BLaER1 treated with 17β-estradiol and CSF1 and Interleukin-3, amounts not matched to agents 10 nM and 100 nM (cell line): ENCODE measurements at regions not wholly inside any gene's neighbourhood (a gene's known extent, or its start where the extent isn't known, plus 50 kb on each side); places are given as distances from the start of the nearest gene placed in this dataset.

Experiments
- H3K27ac ChIP-seq, 11 experiments: shearing (Covaris generic); formaldehyde crosslinking; 2 replicates each; pipeline ENCODE4 v1.8.1; 2022
- H3K27me3 ChIP-seq, 11 experiments: shearing (Covaris generic); formaldehyde crosslinking; 2 replicates each; pipeline ENCODE4 v1.8.1; 2022
- H3K36me3 ChIP-seq, 11 experiments: shearing (Covaris generic); formaldehyde crosslinking; 2 replicates each; pipeline ENCODE4 v1.8.1; 2022
- H3K4me1 ChIP-seq, 10 experiments: shearing (Covaris generic); formaldehyde crosslinking; 2 replicates each; pipeline ENCODE4 v1.8.1; 2022
- H3K4me2 ChIP-seq, 11 experiments: shearing (Covaris generic); formaldehyde crosslinking; 2 replicates each; pipeline ENCODE4 v1.8.1; 2022
- H3K4me3 ChIP-seq, 10 experiments: shearing (Covaris generic); formaldehyde crosslinking; 2 replicates each; pipeline ENCODE4 v1.8.1; 2022
- H3K9ac ChIP-seq, 11 experiments: shearing (Covaris generic); formaldehyde crosslinking; 2 replicates each; pipeline ENCODE4 v1.8.1; 2022
- H3K9me3 ChIP-seq, 11 experiments: shearing (Covaris generic); formaldehyde crosslinking; replicated peaks in 1 of 11; 2 replicates each; pipeline ENCODE4 v1.8.1; 2022
- H4K20me1 ChIP-seq, 11 experiments: shearing (Covaris generic); formaldehyde crosslinking; 2 replicates each; pipeline ENCODE4 v1.8.1; 2022
- Cebpa-rat ChIP-seq, 11 experiments: shearing (Covaris generic); IDR thresholded peaks; 2 replicates each; pipeline ENCODE4 v1.8.1; 2022

DNA sequence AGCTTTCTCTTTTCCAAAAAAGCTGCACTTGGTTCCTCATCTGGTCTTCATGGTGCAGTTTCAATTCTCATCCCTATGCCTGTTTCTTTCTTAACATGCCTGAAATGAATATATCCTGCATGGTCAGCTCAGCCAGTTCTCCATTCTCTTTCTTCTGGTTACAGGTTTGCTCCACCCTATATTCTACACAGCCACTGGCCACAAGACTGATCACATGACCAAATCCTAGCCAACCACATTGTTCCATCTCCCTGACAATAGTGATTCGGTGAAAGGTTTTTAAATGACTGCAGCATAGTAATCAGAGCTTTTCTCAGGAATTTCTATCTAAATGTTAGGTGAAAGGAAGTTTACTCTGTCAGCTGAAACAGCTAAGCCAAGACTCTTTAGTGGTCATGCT is 891.4 kb downstream of the METTL15 start:
- peak overlapping the region in 1 of 10 experiments; percentile 7; a peak in 1 of 20 replicates for H3K4me3 ChIP-seq
- no peaks in the 10 kb centered on the region for H3K27me3 ChIP-seq
- peaks cover 0 to 35% (median 4%) of the 10 kb centered on the region in 10 experiments; a peak in 8 of 20 replicates for H3K4me1 ChIP-seq
- TF ChIP-seq Cebpa-rat (IDR thresholded peaks at IDR 0.05) = no peak
- H3K27ac ChIP-seq = peak overlapping the region in 2 of 11 experiments; percentile 36 to 60; a peak in 3 of 22 replicates
- H3K9ac ChIP-seq = no peak overlapping the region
- peak overlapping the region in 2 of 11 experiments; percentile 51 to 66; a peak in 4 of 22 replicates for H3K4me2 ChIP-seq
- H3K9me3 ChIP-seq = no peaks in the 10 kb centered on the region
- no peaks in the 10 kb centered on the region for H3K36me3 ChIP-seq
- H4K20me1 ChIP-seq = no peaks in the 10 kb centered on the region

- Histone ChIP-seq H3K27ac (no peak overlapping the region), H4K20me1 (no peaks in the 10 kb centered on the region), H3K4me1 (peaks cover 0 to 2% (median 0%) of the 10 kb centered on the region in 10 experiments; a peak in 1 of 20 replicates), H3K9ac (no peak overlapping the region), H3K4me3 (no peak overlapping the region), H3K27me3 (no peaks in the 10 kb centered on the region), H3K36me3 (no peaks in the 10 kb centered on the region), H3K4me2 (no peak overlapping the region), H3K9me3 (no peaks in the 10 kb centered on the region)
- TF ChIP-seq Cebpa-rat (IDR thresholded peaks at IDR 0.05) = no peak
These were observed 884.8 kb downstream of the METTL15 start for GRCh38 chr11:28992996-28993395.

- H3K27ac ChIP-seq = no peak overlapping the region
- H3K4me1 ChIP-seq = no peaks in the 10 kb centered on the region
- H3K4me2 ChIP-seq = no peak overlapping the region
- H3K9ac ChIP-seq = no peak overlapping the region
- H3K36me3 ChIP-seq = no peaks in the 10 kb centered on the region
- no peak overlapping the region for H3K4me3 ChIP-seq
- H3K27me3 ChIP-seq = no peaks in the 10 kb centered on the region
- H4K20me1 ChIP-seq = no peaks in the 10 kb centered on the region
- TF ChIP-seq Cebpa-rat (IDR thresholded peaks at IDR 0.05) = no peak
- no peaks in the 10 kb centered on the region for H3K9me3 ChIP-seq
These were observed 876.0 kb downstream of the METTL15 start for GRCh38 chr11:28984231-28984630.

- no peak overlapping the region for H3K4me2 ChIP-seq
- no peaks in the 10 kb centered on the region for H3K27me3 ChIP-seq
- no peaks in the 10 kb centered on the region for H4K20me1 ChIP-seq
- no peak for TF ChIP-seq Cebpa-rat (IDR thresholded peaks at IDR 0.05)
- H3K27ac ChIP-seq = no peak overlapping the region
- no peaks in the 10 kb centered on the region for H3K9me3 ChIP-seq
- H3K36me3 ChIP-seq = no peaks in the 10 kb centered on the region
- no peak overlapping the region for H3K9ac ChIP-seq
- H3K4me3 ChIP-seq = no peak overlapping the region
- no peaks in the 10 kb centered on the region for H3K4me1 ChIP-seq
These were observed 875.6 kb downstream of the METTL15 start for GRCh38 chr11:28983780-28984179.

GRCh38 chr11:28981381-28981780 is 873.2 kb downstream of the METTL15 start:
- H3K4me3 ChIP-seq = no peak overlapping the region
- no peak overlapping the region for H3K4me2 ChIP-seq
- no peak overlapping the region for H3K27ac ChIP-seq
- no peak for TF ChIP-seq Cebpa-rat (IDR thresholded peaks at IDR 0.05)
- H3K36me3 ChIP-seq = no peaks in the 10 kb centered on the region
- H3K4me1 ChIP-seq = no peaks in the 10 kb centered on the region
- no peaks in the 10 kb centered on the region for H3K27me3 ChIP-seq
- no peaks in the 10 kb centered on the region for H3K9me3 ChIP-seq
- H3K9ac ChIP-seq = no peak overlapping the region
- no peaks in the 10 kb centered on the region for H4K20me1 ChIP-seq

DNA sequence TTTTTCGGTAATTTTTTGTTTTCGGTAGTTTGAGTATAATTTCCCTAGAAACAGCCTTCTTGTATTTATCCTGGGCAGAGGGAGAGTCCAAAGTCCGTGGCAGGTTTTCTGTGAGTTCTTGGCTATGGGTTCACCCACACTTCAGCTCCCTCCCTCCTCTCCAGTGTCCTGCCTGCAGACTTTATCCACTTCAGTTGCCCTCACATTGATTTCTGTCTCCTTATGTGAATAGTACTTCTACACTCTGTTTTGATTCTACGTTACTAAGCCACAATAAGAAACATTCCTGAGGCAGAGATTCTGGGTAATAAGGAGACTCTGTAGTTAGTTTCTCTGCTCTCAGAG is 868.6 kb downstream of the METTL15 start:
- no peak for TF ChIP-seq Cebpa-rat (IDR thresholded peaks at IDR 0.05)
- H3K4me1 ChIP-seq = no peaks in the 10 kb centered on the region
- H3K9me3 ChIP-seq = no peaks in the 10 kb centered on the region
- H3K4me2 ChIP-seq = no peak overlapping the region
- no peaks in the 10 kb centered on the region for H3K36me3 ChIP-seq
- H4K20me1 ChIP-seq = no peaks in the 10 kb centered on the region
- no peak overlapping the region for H3K4me3 ChIP-seq
- no peak overlapping the region for H3K9ac ChIP-seq
- H3K27ac ChIP-seq = no peak overlapping the region
- no peaks in the 10 kb centered on the region for H3K27me3 ChIP-seq

DNA sequence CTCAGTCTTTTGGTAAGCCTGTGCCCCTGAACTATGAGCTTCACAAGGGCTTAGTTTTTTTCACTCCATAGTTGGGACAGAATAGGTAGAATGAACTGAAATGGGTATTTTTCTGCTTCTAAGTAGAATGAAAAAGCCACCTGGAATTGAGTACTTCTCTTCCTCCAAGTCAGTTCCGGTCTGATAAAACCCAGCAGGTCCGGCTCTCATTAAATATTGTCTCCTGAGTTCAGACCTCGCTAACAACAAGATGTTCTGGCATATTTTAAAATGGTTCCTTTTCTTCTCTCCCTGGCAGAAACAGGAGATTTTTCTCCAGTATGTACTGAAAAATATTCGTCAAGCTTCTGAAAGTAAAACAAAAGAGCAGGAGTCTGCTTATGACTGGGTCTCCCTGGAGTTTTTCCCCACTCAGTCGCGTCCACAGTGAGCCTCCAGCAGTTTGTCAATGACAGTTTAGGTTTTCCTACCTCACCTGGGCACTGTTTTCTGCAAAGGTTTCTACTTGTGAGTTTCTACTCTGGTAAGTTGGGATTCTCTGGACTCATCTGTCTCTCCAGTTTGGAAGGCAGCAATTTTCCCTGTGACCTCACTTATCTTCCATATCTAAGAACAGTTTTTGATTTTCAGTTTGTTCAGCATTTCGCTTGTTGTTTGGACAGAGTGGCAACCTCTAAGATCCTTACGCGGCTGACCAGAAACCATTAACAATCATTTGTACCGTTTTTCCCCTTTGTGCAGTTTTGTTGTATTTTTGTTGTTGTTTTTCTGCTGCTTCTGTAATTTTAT is 868.0 kb downstream of the METTL15 start:
- no peaks in the 10 kb centered on the region for H3K4me1 ChIP-seq
- no peaks in the 10 kb centered on the region for H3K36me3 ChIP-seq
- H3K27ac ChIP-seq = no peak overlapping the region
- no peak overlapping the region for H3K4me2 ChIP-seq
- no peaks in the 10 kb centered on the region for H3K9me3 ChIP-seq
- no peaks in the 10 kb centered on the region for H3K27me3 ChIP-seq
- no peaks in the 10 kb centered on the region for H4K20me1 ChIP-seq
- no peak overlapping the region for H3K9ac ChIP-seq
- H3K4me3 ChIP-seq = no peak overlapping the region
- no peak for TF ChIP-seq Cebpa-rat (IDR thresholded peaks at IDR 0.05)

GRCh38 chr11:28969832-28970231 is 861.6 kb downstream of the METTL15 start:
- no peaks in the 10 kb centered on the region for H3K27me3 ChIP-seq
- H3K4me3 ChIP-seq = no peak overlapping the region
- no peak overlapping the region for H3K27ac ChIP-seq
- H3K9me3 ChIP-seq = no peaks in the 10 kb centered on the region
- TF ChIP-seq Cebpa-rat (IDR thresholded peaks at IDR 0.05) = no peak
- H4K20me1 ChIP-seq = no peaks in the 10 kb centered on the region
- H3K4me2 ChIP-seq = no peak overlapping the region
- no peaks in the 10 kb centered on the region for H3K4me1 ChIP-seq
- H3K9ac ChIP-seq = no peak overlapping the region
- H3K36me3 ChIP-seq = no peaks in the 10 kb centered on the region

DNA sequence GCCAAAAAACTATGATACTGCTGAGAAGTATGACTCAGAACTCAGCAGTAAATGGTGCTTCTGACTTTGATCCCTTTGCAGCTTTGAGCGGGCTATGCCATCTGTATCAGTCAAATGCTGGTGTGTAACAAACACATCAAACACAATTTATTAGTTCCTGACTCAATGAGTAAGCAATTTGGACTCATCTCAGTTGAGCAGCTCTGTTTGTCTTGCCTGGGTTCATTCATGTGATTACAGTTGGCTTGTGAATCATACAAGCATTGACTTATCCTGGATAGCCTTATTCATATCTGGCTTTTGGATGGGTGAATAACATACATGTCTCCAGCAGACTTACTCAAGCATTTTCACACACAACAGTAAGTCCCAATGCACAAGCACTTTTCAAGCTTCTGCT is 858.8 kb downstream of the METTL15 start:
- no peak for TF ChIP-seq Cebpa-rat (IDR thresholded peaks at IDR 0.05)
- Histone ChIP-seq H3K4me3 (no peak overlapping the region), H4K20me1 (no peaks in the 10 kb centered on the region), H3K9me3 (no peaks in the 10 kb centered on the region), H3K27me3 (no peaks in the 10 kb centered on the region), H3K27ac (no peak overlapping the region), H3K4me1 (no peaks in the 10 kb centered on the region), H3K9ac (no peak overlapping the region), H3K36me3 (no peaks in the 10 kb centered on the region), H3K4me2 (no peak overlapping the region)

- H3K36me3 ChIP-seq = no peaks in the 10 kb centered on the region
- no peak overlapping the region for H3K4me2 ChIP-seq
- H3K4me1 ChIP-seq = no peaks in the 10 kb centered on the region
- no peak overlapping the region for H3K9ac ChIP-seq
- no peaks in the 10 kb centered on the region for H4K20me1 ChIP-seq
- no peak overlapping the region for H3K27ac ChIP-seq
- no peak for TF ChIP-seq Cebpa-rat (IDR thresholded peaks at IDR 0.05)
- no peaks in the 10 kb centered on the region for H3K9me3 ChIP-seq
- H3K4me3 ChIP-seq = no peak overlapping the region
- no peaks in the 10 kb centered on the region for H3K27me3 ChIP-seq
These were observed 857.6 kb downstream of the METTL15 start for GRCh38 chr11:28965819-28966218.
